AG04449 (cell line): ENCODE measurements at regions not wholly inside any gene's neighbourhood (a gene's known extent, or its start where the extent isn't known, plus 50 kb on each side); places are given as distances from the start of the nearest gene placed in this dataset.

ENCODE experiments used
- CTCF ChIA-PET: fragments of 350-600 bp; formaldehyde crosslinking; extraction: SDS; loops from one replicate; lab custom pipeline; 2021; ENCODE audit warnings: antibody characterized with exemption; lab: Yijun Ruan, JAX
- POLR2A ChIA-PET: fragments of 400-600, 350-600 bp; formaldehyde crosslinking; extraction: SDS; loops from one replicate; lab custom pipeline; 2020; ENCODE audit warnings: antibody characterized with exemption, inconsistent platforms; lab: Yijun Ruan, JAX
- DNase-seq: peaks from one replicate; pipeline ENCODE4 v3.0.0-alpha.2; 2010; ENCODE audit warnings: low read depth, low spot score
- H3K4me3 ChIP-seq: 2 replicates; pipeline ENCODE4 v1.5.1; 2011; ENCODE audit warnings: low read depth, mild to moderate bottlenecking, control low read depth, low read length
- CTCF ChIP-seq: IDR thresholded peaks from one replicate; pipeline ENCODE4 v1.5.1; 2011; ENCODE audit warnings: mild to moderate bottlenecking, moderate library complexity, low read length, control low read depth, inconsistent platforms; ENCODE audit not compliant: insufficient read depth; ENCODE audit errors: missing control alignments

- no peak for TF ChIP-seq CTCF
- POLR2A ChIA-PET: no interaction called here
- CTCF ChIA-PET: interaction anchor here (0.6 kb wide), 1 partner anchor 30 kb away, joined by 3 read pairs; no protein-coding TSS in a partner anchor
- DNase-seq: no peak
- H3K4me3 ChIP-seq: no peak overlapping the region
Observed at GRCh38 chr1:110816945-110817344, 56.0 kb upstream of the CD53 start.

- no peak for TF ChIP-seq CTCF
- ChIA-PET POLR2A (no interaction called here), CTCF (no interaction called here)
- no peak overlapping the region for H3K4me3 ChIP-seq
- DNase-seq: no peak
Observed at GRCh38 chr1:110811529-110811928, 61.4 kb upstream of the CD53 start.

GRCh38 chr1:110800079-110800478 is 72.9 kb upstream of the CD53 start:
- DNase-seq: no peak
- ChIA-PET POLR2A (no interaction called here), CTCF (interaction anchor here (0.6 kb wide), 1 partner anchor 10 kb away, joined by 3 read pairs; no protein-coding TSS in a partner anchor)
- TF ChIP-seq CTCF: no peak
- no peak overlapping the region for H3K4me3 ChIP-seq

- ChIA-PET POLR2A (no interaction called here), CTCF (no interaction called here)
- DNase-seq: no peak
- no peak overlapping the region for H3K4me3 ChIP-seq
- TF ChIP-seq CTCF: no peak
Observed at GRCh38 chr1:110798691-110799256, 74.2 kb upstream of the CD53 start.

GRCh38 chr1:110788673-110789072 is 84.3 kb upstream of the CD53 start:
- ChIA-PET POLR2A (no interaction called here), CTCF (no interaction called here)
- no peak for TF ChIP-seq CTCF
- no peak overlapping the region for H3K4me3 ChIP-seq
- no peak for DNase-seq

- TF ChIP-seq CTCF: no peak
- no peak overlapping the region for H3K4me3 ChIP-seq
- POLR2A ChIA-PET: no interaction called here
- no peak for DNase-seq
- CTCF ChIA-PET: interaction anchor here (0.5 to 7.7 kb wide), 2 partner anchors 22 to 30 kb away, joined by 3 to 43 read pairs; no protein-coding TSS in a partner anchor
Observed at GRCh38 chr1:110787328-110788071, 85.4 kb upstream of the CD53 start.
